Right atrium auricular region (tissue), 2 donors: ENCODE measurements at regions not wholly inside any gene's neighbourhood (a gene's known extent, or its start where the extent isn't known, plus 50 kb on each side); places are given as distances from the start of the nearest gene placed in this dataset.

Experiments used
- DNase-seq: peaks from one replicate; pipeline ENCODE4 v3.0.0-alpha.2; 2019; ENCODE audit warnings: low spot score
- H3K27ac ChIP-seq, 2 donors: fragments of 200-600 bp; sonication (generic); 1 replicate in 1 of 2; 2 replicates in 1 of 2; pipeline ENCODE4 v1.5.1; 2016 to 2019
- H3K27me3 ChIP-seq, 2 donors: fragments of 200-600 bp; sonication (generic); one replicate each; pipeline versions ENCODE4 v1.5.1 to v1.6.0; 2017 to 2019
- H3K36me3 ChIP-seq: fragments of 200-600 bp; sonication (generic); one replicate; pipeline ENCODE4 v1.5.1; 2016
- H3K4me1 ChIP-seq, 2 donors: fragments of 200-600 bp; sonication (generic); one replicate each; pipeline versions ENCODE4 v1.5.1 to v1.6.0; 2017 to 2019
- H3K4me3 ChIP-seq, 2 donors: fragments of 200-600 bp; sonication (generic); 1 replicate in 1 of 2; 2 replicates in 1 of 2; pipeline ENCODE4 v1.5.1; 2017 to 2019; ENCODE audit warnings: mild to moderate bottlenecking in 1 of 2, moderate library complexity in 1 of 2
- H3K9me3 ChIP-seq, 2 donors: fragments of 200-600 bp; sonication (generic); one replicate each; pipeline ENCODE4 v1.5.1; 2019
- TF ChIP-seq, protein P1 (sequence below), 2 donors: fragments of 200-600 bp; sonication (generic); IDR thresholded peaks; one replicate each; pipeline ENCODE4 v1.5.1; 2019; ENCODE audit warnings: antibody characterized with exemption in 2 of 2

DNA sequence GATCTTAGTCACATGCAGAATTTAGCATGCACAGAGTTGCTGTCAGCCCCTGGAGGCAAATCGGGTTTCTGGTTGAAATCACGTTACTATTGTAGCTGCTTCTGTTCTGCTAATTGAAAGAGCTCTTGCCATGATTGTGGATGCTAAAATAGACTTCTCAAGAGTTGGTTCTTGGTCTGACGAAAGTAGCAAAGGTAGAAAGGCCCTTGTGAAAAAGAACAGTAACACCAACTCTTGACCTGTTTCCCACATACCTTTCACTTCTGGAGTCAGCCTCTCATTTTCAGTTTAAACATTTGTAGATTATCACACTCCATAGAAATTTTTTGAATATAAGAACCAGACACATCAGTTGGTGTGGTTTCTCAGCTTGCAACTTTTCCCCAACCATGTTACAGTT, 110.0 kb upstream of the EPB41L3 start:
- Histone ChIP-seq H3K27me3 (no peaks in the 10 kb centered on the region), H3K36me3 (no peaks in the 10 kb centered on the region), H3K27ac (no peak overlapping the region), H3K4me1 (no peaks in the 10 kb centered on the region), H3K9me3 (no peaks in the 10 kb centered on the region), H3K4me3 (no peak overlapping the region)
- TF ChIP-seq, protein P1, sequence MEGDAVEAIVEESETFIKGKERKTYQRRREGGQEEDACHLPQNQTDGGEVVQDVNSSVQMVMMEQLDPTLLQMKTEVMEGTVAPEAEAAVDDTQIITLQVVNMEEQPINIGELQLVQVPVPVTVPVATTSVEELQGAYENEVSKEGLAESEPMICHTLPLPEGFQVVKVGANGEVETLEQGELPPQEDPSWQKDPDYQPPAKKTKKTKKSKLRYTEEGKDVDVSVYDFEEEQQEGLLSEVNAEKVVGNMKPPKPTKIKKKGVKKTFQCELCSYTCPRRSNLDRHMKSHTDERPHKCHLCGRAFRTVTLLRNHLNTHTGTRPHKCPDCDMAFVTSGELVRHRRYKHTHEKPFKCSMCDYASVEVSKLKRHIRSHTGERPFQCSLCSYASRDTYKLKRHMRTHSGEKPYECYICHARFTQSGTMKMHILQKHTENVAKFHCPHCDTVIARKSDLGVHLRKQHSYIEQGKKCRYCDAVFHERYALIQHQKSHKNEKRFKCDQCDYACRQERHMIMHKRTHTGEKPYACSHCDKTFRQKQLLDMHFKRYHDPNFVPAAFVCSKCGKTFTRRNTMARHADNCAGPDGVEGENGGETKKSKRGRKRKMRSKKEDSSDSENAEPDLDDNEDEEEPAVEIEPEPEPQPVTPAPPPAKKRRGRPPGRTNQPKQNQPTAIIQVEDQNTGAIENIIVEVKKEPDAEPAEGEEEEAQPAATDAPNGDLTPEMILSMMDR (IDR thresholded peaks at IDR 0.05) = no peak
- DNase-seq = no peak

DNA sequence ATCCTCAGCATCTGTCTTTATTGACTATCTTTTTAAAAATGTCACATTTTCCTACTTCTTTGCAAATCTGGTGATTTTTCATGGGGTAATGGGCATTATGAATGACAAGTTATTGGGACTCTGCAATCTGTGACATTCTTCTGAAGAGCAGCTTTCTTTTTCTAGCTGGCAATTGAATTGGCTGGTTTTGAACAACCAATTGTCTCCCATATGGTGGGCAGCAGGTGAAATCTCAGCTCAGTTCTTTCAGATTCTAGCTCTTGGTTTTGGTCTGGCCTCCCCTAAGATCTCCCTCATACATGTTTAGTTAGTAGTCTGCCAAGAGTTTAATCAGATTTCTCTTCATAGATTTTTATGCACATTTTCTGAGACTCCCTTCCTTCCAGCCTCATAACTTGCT, 107.9 kb upstream of the EPB41L3 start:
- Histone ChIP-seq H3K27ac (no peak overlapping the region), H3K4me3 (no peak overlapping the region), H3K36me3 (no peaks in the 10 kb centered on the region), H3K9me3 (no peaks in the 10 kb centered on the region), H3K27me3 (no peaks in the 10 kb centered on the region), H3K4me1 (no peaks in the 10 kb centered on the region)
- no peak for DNase-seq
- TF ChIP-seq, protein P1 (IDR thresholded peaks at IDR 0.05) = no peak

DNA sequence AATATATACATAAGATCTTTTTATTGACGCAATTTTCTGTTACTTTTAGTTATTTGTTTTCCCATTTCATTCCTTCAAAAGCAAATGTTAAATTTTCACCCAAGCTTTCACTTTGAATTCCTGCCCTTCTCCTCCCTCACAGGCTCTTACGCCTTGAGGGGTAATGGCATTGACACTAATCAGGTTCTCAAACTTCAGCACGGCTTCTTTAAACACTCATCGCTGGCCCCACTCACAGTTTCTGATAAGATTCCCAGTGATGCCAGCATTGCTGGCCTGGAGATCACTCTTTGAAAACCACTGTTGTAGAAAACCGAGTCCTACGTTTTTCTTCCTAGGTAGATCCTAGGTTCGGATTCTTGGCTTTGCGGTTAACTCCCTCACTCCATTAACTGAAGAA, 105.6 kb upstream of the EPB41L3 start:
- DNase-seq = no peak

DNA sequence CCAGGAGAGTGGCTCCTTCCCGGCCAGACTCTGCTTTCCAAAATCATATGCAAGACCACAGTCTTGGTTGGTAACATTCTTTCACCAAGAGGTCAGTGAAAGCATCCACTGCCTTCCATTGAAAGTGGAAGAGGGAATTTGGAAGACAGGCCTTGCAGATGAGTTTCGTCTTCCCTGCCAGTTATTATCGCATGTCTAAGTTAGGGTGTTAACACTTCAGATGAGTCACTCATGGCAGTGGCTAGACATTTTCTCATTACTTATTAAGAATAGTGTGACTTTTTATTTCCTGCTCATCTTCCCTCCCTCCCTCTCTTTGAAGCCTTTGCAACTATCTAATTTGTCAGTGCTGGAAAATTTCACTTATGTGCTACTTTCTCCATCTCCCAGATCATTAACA, 102.9 kb upstream of the EPB41L3 start:
- DNase-seq = no peak
- H3K27ac ChIP-seq = no peak overlapping the region
- H3K4me3 ChIP-seq = no peak overlapping the region
- TF ChIP-seq, protein P1 (IDR thresholded peaks at IDR 0.05) = no peak
- H3K9me3 ChIP-seq = no peaks in the 10 kb centered on the region
- no peaks in the 10 kb centered on the region for H3K36me3 ChIP-seq
- H3K27me3 ChIP-seq = no peaks in the 10 kb centered on the region
- H3K4me1 ChIP-seq = no peaks in the 10 kb centered on the region

More for the DNA sequence above, 105.6 kb upstream of the EPB41L3 start:
- Histone ChIP-seq H3K4me3 (no peak overlapping the region), H3K27ac (no peak overlapping the region), H3K27me3 (no peaks in the 10 kb centered on the region), H3K36me3 (no peaks in the 10 kb centered on the region), H3K9me3 (no peaks in the 10 kb centered on the region), H3K4me1 (no peaks in the 10 kb centered on the region)
- TF ChIP-seq, protein P1 (IDR thresholded peaks at IDR 0.05) = no peak

DNA sequence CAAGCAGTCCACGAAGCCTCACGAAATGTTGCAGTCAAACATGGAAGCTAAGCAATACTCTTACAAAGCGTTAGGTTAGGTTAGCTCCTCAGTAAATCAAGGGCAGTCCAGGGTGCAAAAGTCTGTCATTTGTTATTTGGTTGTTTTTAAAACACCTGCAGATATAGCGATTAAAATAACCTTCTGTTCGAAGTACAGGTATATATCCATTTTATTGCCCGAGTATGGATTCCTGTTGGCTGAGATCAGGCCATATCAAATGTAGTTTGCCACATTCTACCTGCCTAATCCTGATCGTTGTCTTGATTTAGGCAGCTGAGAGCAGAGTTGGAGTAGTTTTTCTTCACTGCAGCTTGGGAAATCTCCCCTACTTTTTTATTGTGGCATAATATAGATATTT, 99.5 kb upstream of the EPB41L3 start:
- Histone ChIP-seq H3K27me3 (no peaks in the 10 kb centered on the region), H3K27ac (no peak overlapping the region), H3K9me3 (no peaks in the 10 kb centered on the region), H3K4me1 (no peaks in the 10 kb centered on the region), H3K4me3 (no peak overlapping the region), H3K36me3 (no peaks in the 10 kb centered on the region)
- DNase-seq = no peak
- TF ChIP-seq, protein P1 (IDR thresholded peaks at IDR 0.05) = no peak

DNA sequence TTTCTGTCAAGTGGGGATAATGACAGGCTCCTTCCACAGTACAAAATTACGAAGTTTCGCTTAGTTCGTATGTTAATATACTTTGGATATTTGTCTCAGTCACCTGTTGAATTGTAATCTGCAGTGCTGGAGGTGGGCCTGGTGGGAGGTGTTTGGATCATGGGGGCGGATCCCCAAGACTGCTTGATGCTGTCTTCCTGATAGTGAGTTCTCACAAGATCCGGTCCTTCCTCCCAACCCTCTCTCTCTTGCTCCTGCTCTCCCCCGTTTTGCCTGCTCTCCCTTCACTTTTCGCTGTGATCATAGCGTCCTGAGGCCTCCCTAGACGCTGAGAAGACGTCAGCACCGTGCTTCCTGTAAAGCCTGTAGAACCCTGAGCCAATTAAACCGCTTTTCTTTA, 97.1 kb upstream of the EPB41L3 start:
- Histone ChIP-seq H3K27me3 (no peaks in the 10 kb centered on the region), H3K9me3 (no peaks in the 10 kb centered on the region), H3K4me3 (no peak overlapping the region), H3K36me3 (no peaks in the 10 kb centered on the region), H3K27ac (no peak overlapping the region), H3K4me1 (no peaks in the 10 kb centered on the region)
- DNase-seq = no peak
- TF ChIP-seq, protein P1 (IDR thresholded peaks at IDR 0.05) = no peak
